COR-L47 (cell line): ENCODE measurements at regions not wholly inside any gene's neighbourhood (a gene's known extent, or its start where the extent isn't known, plus 50 kb on each side); places are given as distances from the start of the nearest gene placed in this dataset.
"Not testable (repeated sequence)": the region's sequence is repeated elsewhere in the genome, so short reads cannot be mapped to it uniquely, and the experiment has no call there.

Source experiments
- DNase-seq: peaks from one replicate; lab custom pipeline; 2025; lab: John Stamatoyannopoulos, UW

- no peak for DNase-seq
Measured at GRCh38 chr2:204360218-204361007, 184.9 kb upstream of the PARD3B start.

- no peak for DNase-seq
Measured at GRCh38 chr2:204361738-204362137, 183.5 kb upstream of the PARD3B start.

- DNase-seq = no peak
Measured at GRCh38 chr2:204362581-204362980, 182.7 kb upstream of the PARD3B start.

- DNase-seq = no peak
Measured at GRCh38 chr2:204363513-204363912, 181.8 kb upstream of the PARD3B start.

- no peak for DNase-seq
Measured at GRCh38 chr2:204364860-204365535, 180.3 kb upstream of the PARD3B start.

- DNase-seq = no peak
Measured at GRCh38 chr2:204365811-204366210, 179.5 kb upstream of the PARD3B start.

- no peak for DNase-seq
Measured at GRCh38 chr2:204367466-204367865, 177.8 kb upstream of the PARD3B start.

GRCh38 chr2:204370172-204370718 lies 175.0 kb upstream of the PARD3B start:
- DNase-seq = no peak

GRCh38 chr2:204373942-204374341 lies 171.3 kb upstream of the PARD3B start:
- DNase-seq = no peak

- DNase-seq = no peak
Measured at GRCh38 chr2:204380141-204380881, 165.0 kb upstream of the PARD3B start.

- DNase-seq = no peak
Measured at GRCh38 chr2:204386668-204387067, 158.6 kb upstream of the PARD3B start.

GRCh38 chr2:204389120-204389519 lies 156.2 kb upstream of the PARD3B start:
- no peak for DNase-seq

- DNase-seq = no peak
Measured at GRCh38 chr2:204389856-204390255, 155.4 kb upstream of the PARD3B start.

- DNase-seq = no peak
Measured at GRCh38 chr2:204395539-204395938, 149.7 kb upstream of the PARD3B start.

GRCh38 chr2:204401114-204401513 lies 144.2 kb upstream of the PARD3B start:
- no peak for DNase-seq

- no peak for DNase-seq
Measured at GRCh38 chr2:204407204-204408014, 137.9 kb upstream of the PARD3B start.

- not testable (repeated sequence) for DNase-seq
Measured at GRCh38 chr2:204412782-204413181, 132.5 kb upstream of the PARD3B start.

GRCh38 chr2:204415406-204416181 lies 129.7 kb upstream of the PARD3B start:
- DNase-seq = no peak

GRCh38 chr2:204416236-204416635 lies 129.0 kb upstream of the PARD3B start:
- no peak for DNase-seq

GRCh38 chr2:204425821-204426220 lies 119.5 kb upstream of the PARD3B start:
- no peak for DNase-seq

- no peak for DNase-seq
Measured at GRCh38 chr2:204428675-204429074, 116.6 kb upstream of the PARD3B start.
